Stomach (tissue), 4 donors: ENCODE measurements at regions not wholly inside any gene's neighbourhood (a gene's known extent, or its start where the extent isn't known, plus 50 kb on each side); places are given as distances from the start of the nearest gene placed in this dataset.

Source experiments
- CTCF ChIP-seq, 7 experiments: fragments of 450-650 bp in 4 of 7; fragments of 200-600 bp in 3 of 7; sonication (generic) in 3 of 7; IDR thresholded peaks; one replicate each; pipeline ENCODE4 v1.5.1; 2016 to 2019; ENCODE audit warnings: antibody characterized with exemption in 7 of 7, control low read depth in 2 of 7, mild to moderate bottlenecking in 1 of 7
- EP300 ChIP-seq: sonication (generic); formaldehyde crosslinking; IDR thresholded peaks from one replicate; pipeline ENCODE4 v1.6.1; 2017; ENCODE audit warnings: antibody characterized with exemption
- POLR2A ChIP-seq, 4 donors: fragments of 450-650 bp; IDR thresholded peaks; one replicate each; pipeline ENCODE4 v1.6.1; 2016; ENCODE audit warnings: antibody characterized with exemption in 4 of 4, control low read depth in 2 of 4, mild to moderate bottlenecking in 1 of 4, moderate library complexity in 1 of 4
- POLR2AphosphoS5 ChIP-seq, 3 donors: sonication (generic); formaldehyde crosslinking; IDR thresholded peaks; one replicate each; pipeline ENCODE4 v1.6.1; 2016; ENCODE audit warnings: antibody characterized with exemption in 3 of 3

GRCh38 chr1:222973561-222973960 is 158.7 kb downstream of the DISP1 start:
- no peak for TF ChIP-seq CTCF (IDR thresholded peaks at IDR 0.05)
- no peak for TF ChIP-seq POLR2AphosphoS5 (IDR thresholded peaks at IDR 0.05)
- TF ChIP-seq EP300 = no peak
- TF ChIP-seq POLR2A (IDR thresholded peaks at IDR 0.05) = no peak
